ENCODE measurements at regions not wholly inside any gene's neighbourhood (a gene's known extent, or its start where the extent isn't known, plus 50 kb on each side); places are given as distances from the start of the nearest gene placed in this dataset.
A peak's percentile ranks its signal among the peaks of the same experiment; 100 is the strongest.

GRCh38 chr20:51134405-51134804 is 111.5 kb upstream of the KCNG1 start:
- no peak for DNase-seq (ENCODE audit: low spot score)
- H3K9ac ChIP-seq, result no peak overlapping the region
- H3K27ac Mint-ChIP-seq, result peak overlapping the region; percentile 36
- no peaks in the 10 kb centered on the region for H3K36me3 Mint-ChIP-seq
- no peaks in the 10 kb centered on the region for H3K9me3 ChIP-seq (ENCODE audit: low read depth)
- no peaks in the 10 kb centered on the region for H3K27me3 ChIP-seq
- peaks cover 3% of the 10 kb centered on the region for H3K9me3 Mint-ChIP-seq
- H3K79me2 ChIP-seq (ENCODE audit: low read depth), result no peaks in the 10 kb centered on the region
- H3K27ac ChIP-seq, result no peak overlapping the region
- H4K20me1 ChIP-seq (ENCODE audit: low read depth), result no peaks in the 10 kb centered on the region
- H3K4me3 Mint-ChIP-seq, result no peak overlapping the region
- no peak overlapping the region for H3K4me3 ChIP-seq
- TF ChIP-seq CTCF (IDR thresholded peaks at IDR 0.05) (no peak), EZH2 (IDR thresholded peaks at IDR 0.05) (no peak)
- no peaks in the 10 kb centered on the region for H3F3A ChIP-seq (ENCODE audit: low read depth)
- no peaks in the 10 kb centered on the region for H3K36me3 ChIP-seq
- H3K4me2 ChIP-seq, result no peak overlapping the region
- H2AFZ ChIP-seq (replicated peaks), result no peak overlapping the region
- H3K4me1 ChIP-seq, result no peaks in the 10 kb centered on the region
- H3K27me3 Mint-ChIP-seq (ENCODE audit: insufficient read depth, low read depth), result peaks cover 2% of the 10 kb centered on the region
- peaks cover 41% of the 10 kb centered on the region for H3K4me1 Mint-ChIP-seq

- TF ChIP-seq EZH2phosphoT487 (IDR thresholded peaks at IDR 0.05), result no peak
- TF ChIP-seq EZH2 (IDR thresholded peaks at IDR 0.05), result no peak
- TF ChIP-seq CTCF (IDR thresholded peaks at IDR 0.05), result no peak
Measured at GRCh38 chr20:51132279-51132678, 109.4 kb upstream of the KCNG1 start.

GRCh38 chr20:51131811-51132210 is 108.9 kb upstream of the KCNG1 start:
- H3K36me3 Mint-ChIP-seq, result no peaks in the 10 kb centered on the region
- H3K4me1 Mint-ChIP-seq, result peaks cover 57% of the 10 kb centered on the region
- no peak overlapping the region for H3K4me3 Mint-ChIP-seq
- no peak overlapping the region for H3K4me3 ChIP-seq
- no peaks in the 10 kb centered on the region for H4K20me1 ChIP-seq (ENCODE audit: low read depth)
- no peaks in the 10 kb centered on the region for H3F3A ChIP-seq (ENCODE audit: low read depth)
- H3K9ac ChIP-seq, result no peak overlapping the region
- no peak for DNase-seq (ENCODE audit: low spot score)
- H3K9me3 ChIP-seq (ENCODE audit: low read depth), result no peaks in the 10 kb centered on the region
- no peaks in the 10 kb centered on the region for H3K27me3 Mint-ChIP-seq (ENCODE audit: insufficient read depth, low read depth)
- no peaks in the 10 kb centered on the region for H3K4me1 ChIP-seq
- H3K9me3 Mint-ChIP-seq, result peaks cover 3% of the 10 kb centered on the region
- H3K4me2 ChIP-seq, result no peak overlapping the region
- no peaks in the 10 kb centered on the region for H3K27me3 ChIP-seq
- TF ChIP-seq EZH2phosphoT487 (IDR thresholded peaks at IDR 0.05), result no peak
- TF ChIP-seq CTCF (IDR thresholded peaks at IDR 0.05), result no peak
- no peak for TF ChIP-seq EZH2 (IDR thresholded peaks at IDR 0.05)
- H3K79me2 ChIP-seq (ENCODE audit: low read depth), result no peaks in the 10 kb centered on the region
- no peak overlapping the region for H2AFZ ChIP-seq (replicated peaks)
- H3K27ac Mint-ChIP-seq, result no peak overlapping the region
- no peaks in the 10 kb centered on the region for H3K36me3 ChIP-seq
- no peak overlapping the region for H3K27ac ChIP-seq

More at GRCh38 chr20:51132279-51132678, 109.4 kb upstream of the KCNG1 start:
- no peak overlapping the region for H3K27ac Mint-ChIP-seq
- Histone ChIP-seq H3K27ac (no peak overlapping the region), H3K79me2 (ENCODE audit: low read depth) (no peaks in the 10 kb centered on the region), H2AFZ (replicated peaks) (no peak overlapping the region), H3K4me3 (no peak overlapping the region), H3K9ac (no peak overlapping the region), H3K4me1 (no peaks in the 10 kb centered on the region), H3K9me3 (ENCODE audit: low read depth) (no peaks in the 10 kb centered on the region), H3K4me2 (no peak overlapping the region), H3F3A (ENCODE audit: low read depth) (no peaks in the 10 kb centered on the region), H3K36me3 (no peaks in the 10 kb centered on the region), H4K20me1 (ENCODE audit: low read depth) (no peaks in the 10 kb centered on the region), H3K27me3 (no peaks in the 10 kb centered on the region)
- H3K4me3 Mint-ChIP-seq, result no peak overlapping the region
- no peaks in the 10 kb centered on the region for H3K27me3 Mint-ChIP-seq (ENCODE audit: insufficient read depth, low read depth)
- H3K9me3 Mint-ChIP-seq, result peaks cover 3% of the 10 kb centered on the region
- H3K36me3 Mint-ChIP-seq, result no peaks in the 10 kb centered on the region
- no peak for DNase-seq (ENCODE audit: low spot score)
- H3K4me1 Mint-ChIP-seq, result peaks cover 54% of the 10 kb centered on the region
